Liver (tissue), 3 donors: ENCODE measurements at regions not wholly inside any gene's neighbourhood (a gene's known extent, or its start where the extent isn't known, plus 50 kb on each side); places are given as distances from the start of the nearest gene placed in this dataset.

Experiments used
- CTCF ChIP-seq: fragments of 150-350 bp; IDR thresholded peaks from 2 replicates; pipeline ENCODE4 v1.5.1; 2017; ENCODE audit warnings: improper control_type of control experiment, low read depth, low read length; ENCODE audit not compliant: missing input control
- EGR1 ChIP-seq, 2 donors: IDR thresholded peaks; 2 replicates each; pipeline ENCODE4 v1.6.1; 2016 to 2018; ENCODE audit warnings: antibody characterized with exemption in 2 of 2, low read depth in 2 of 2
- JUND ChIP-seq, 2 donors: IDR thresholded peaks; 2 replicates each; pipeline ENCODE4 v1.6.1; 2016; ENCODE audit warnings: antibody characterized with exemption in 2 of 2
- MAX ChIP-seq: IDR thresholded peaks from 2 replicates; pipeline ENCODE4 v1.6.1; 2016; ENCODE audit warnings: antibody characterized with exemption
- RXRA ChIP-seq, 2 donors: IDR thresholded peaks; 2 replicates each; pipeline ENCODE4 v1.6.1; 2017 to 2018; ENCODE audit warnings: antibody characterized with exemption in 2 of 2, mild to moderate bottlenecking in 1 of 2
- YY1 ChIP-seq: IDR thresholded peaks from 2 replicates; pipeline ENCODE4 v1.6.1; 2016; ENCODE audit warnings: antibody characterized with exemption, mild to moderate bottlenecking
- donor health status: healthy.
- donor health status: healthy.

- TF ChIP-seq CTCF (no peak), YY1 (no peak), EGR1 (IDR thresholded peaks at IDR 0.05; ENCODE audit: low read depth in 2 of 2) (no peak), JUND (IDR thresholded peaks at IDR 0.05) (no peak), RXRA (IDR thresholded peaks at IDR 0.05) (no peak), MAX (no peak)
Measured at GRCh38 chr13:97843189-97843588, 110.3 kb upstream of the IPO5 start.
